ENCODE measurements at regions not wholly inside any gene's neighbourhood (a gene's known extent, or its start where the extent isn't known, plus 50 kb on each side); places are given as distances from the start of the nearest gene placed in this dataset.

- Histone ChIP-seq H3K27ac (ENCODE audit: insufficient read depth, low read length) (no peak overlapping the region), H4K8ac (ENCODE audit: low read depth in 2 of 2, low read length in 2 of 2) (no peak overlapping the region), H3K4me1 (ENCODE audit: control insufficient read depth, insufficient read depth, low read length) (no peaks in the 10 kb centered on the region), H2AFZ (replicated peaks; ENCODE audit: low read length, poor library complexity) (no peak overlapping the region), H2BK15ac (ENCODE audit: low read depth, low read length) (no peak overlapping the region), H3K9ac (ENCODE audit: low read depth, low read length) (no peak overlapping the region), H3K4me2 (ENCODE audit: low read depth, low read length) (no peak overlapping the region), H2BK20ac (ENCODE audit: low read depth, low read length) (no peak overlapping the region), H3K79me1 (ENCODE audit: low read depth in 1 of 2, low read length in 2 of 2) (no peaks in the 10 kb centered on the region), H2BK120ac (ENCODE audit: low read depth, low read length) (no peak overlapping the region), H3K14ac (replicated peaks; ENCODE audit: low read depth, low read length) (no peak overlapping the region), H3K36me3 (ENCODE audit: control insufficient read depth, insufficient read depth, low read length) (no peaks in the 10 kb centered on the region), H3K4me3 (ENCODE audit: insufficient read depth, low read depth, low read length) (no peak overlapping the region), H3K4ac (ENCODE audit: low read depth, low read length) (no peak overlapping the region), H4K20me1 (ENCODE audit: insufficient read depth, low read length) (no peaks in the 10 kb centered on the region), H4K91ac (ENCODE audit: insufficient read depth, low read depth, low read length) (no peak overlapping the region), H3K27me3 (ENCODE audit: control insufficient read depth, insufficient read depth, low read length) (no peaks in the 10 kb centered on the region), H3K9me3 (ENCODE audit: control insufficient read depth, insufficient read depth, low read length) (peaks cover 10% of the 10 kb centered on the region), H3K18ac (ENCODE audit: low read depth, low read length) (no peak overlapping the region), H2AK9ac (replicated peaks; ENCODE audit: low read depth, low read length, poor library complexity) (no peak overlapping the region), H3K23ac (ENCODE audit: low read depth, low read length) (no peak overlapping the region), H2BK5ac (ENCODE audit: low read depth, low read length, poor library complexity, severe bottlenecking) (no peak overlapping the region), H4K5ac (ENCODE audit: low read depth, low read length) (no peak overlapping the region), H2AK5ac (ENCODE audit: low read depth, low read length) (no peak overlapping the region), H3K9me1 (ENCODE audit: insufficient read depth, low read length) (no peaks in the 10 kb centered on the region), H3K56ac (ENCODE audit: extremely low read depth, insufficient read depth, low read length) (no peak overlapping the region)
- no peak for ATAC-seq (ENCODE audit: low read depth)
- WGBS, 2 experiments (ENCODE audit: extremely low coverage in 2 of 2, insufficient read length in 1 of 2), result 59% methylated on average over 6 of the region's 7 CpGs; no CpG with 5 or more reads in 1 of the 2 experiments
- ChIA-PET POLR2A (ENCODE audit: unreplicated experiment) (no interaction called here), CTCF (no interaction called here)
- dilution Hi-C loops (cut with HindIII; ENCODE audit: low sequenced_read_pairs, unreplicated experiment), result no loop called here
- DNase-seq, result no peak
- no peak for TF ChIP-seq USF2 (IDR thresholded peaks at IDR 0.05; ENCODE audit: low read depth, low read length)
- no peak for TF ChIP-seq POLR2A (IDR thresholded peaks at IDR 0.05; ENCODE audit: low read depth, low read length)
- TF ChIP-seq MAZ (IDR thresholded peaks at IDR 0.05; ENCODE audit: borderline replicate concordance, low read depth, low read length), result no peak
- TF ChIP-seq RCOR1 (IDR thresholded peaks at IDR 0.05; ENCODE audit: insufficient replicate concordance, low read length), result no peak
- TF ChIP-seq NFE2L2 (IDR thresholded peaks at IDR 0.05; ENCODE audit: low read depth, low read length), result no peak
- TF ChIP-seq ELK1 (IDR thresholded peaks at IDR 0.05; ENCODE audit: borderline replicate concordance, low read depth, low read length), result no peak
- TF ChIP-seq RAD21 (IDR thresholded peaks at IDR 0.05; ENCODE audit: low read length), result no peak
- intact Hi-C loops (cut with micrococcal nuclease), result no loop called here
- in situ Hi-C loops (cut with MboI; ENCODE audit: low sequenced_read_pairs), result no loop called here
- BruUV-seq (replicated peaks), result no TSS peak
Measured at GRCh38 chr4:45283352-45283751, 557.0 kb upstream of the GNPDA2 start.

Measured in IMR-90 (cell line).